ENCODE measurements at regions not wholly inside any gene's neighbourhood (a gene's known extent, or its start where the extent isn't known, plus 50 kb on each side); places are given as distances from the start of the nearest gene placed in this dataset.

DNA sequence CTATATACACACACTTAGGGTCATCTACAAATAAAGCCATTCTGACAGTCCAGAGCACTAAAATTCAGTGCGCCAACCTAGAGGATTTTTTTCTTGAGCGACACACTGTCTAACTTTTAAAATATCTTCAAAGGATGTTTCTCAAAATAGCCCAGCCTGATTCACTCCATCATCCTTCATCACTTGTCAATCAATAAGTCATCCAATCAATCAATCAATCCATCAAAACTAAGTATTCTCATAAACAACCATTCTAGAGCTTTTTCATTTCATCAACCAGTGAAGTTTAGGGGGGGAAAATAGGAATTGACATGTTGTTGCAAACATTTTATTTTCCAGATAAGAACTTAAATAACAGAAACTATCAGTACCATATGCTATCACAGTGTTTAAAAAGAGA is 183.2 kb downstream of the HDGFL1 start:
- WGBS: 92% methylated on average over 2 of the region's 2 CpGs
- intact Hi-C loops (cut with DNase I): no loop called here
- H3K27ac ChIP-seq (replicated peaks in 1 of 4): no peak overlapping the region

DNA sequence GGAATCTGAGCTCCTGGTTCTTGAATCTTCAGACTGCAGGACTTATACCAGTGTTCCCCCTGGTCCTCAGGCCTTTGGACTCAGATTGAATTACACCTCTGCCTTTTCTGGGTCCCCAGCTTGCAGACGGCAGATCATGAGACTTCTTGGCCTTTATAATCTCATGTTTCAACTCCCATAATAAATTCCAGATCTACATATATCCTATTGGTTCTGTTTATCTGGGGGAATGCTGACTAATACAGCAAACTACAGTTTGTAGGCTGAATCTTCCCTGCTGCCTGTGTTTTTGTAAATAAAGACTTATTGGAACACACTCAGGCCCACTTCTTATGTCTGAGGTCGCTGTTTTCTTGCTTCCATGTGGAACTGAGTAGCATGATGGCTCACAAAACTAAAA is 184.7 kb downstream of the HDGFL1 start:
- no peak for DNase-seq (ENCODE audit: extremely low spot score)
- Histone ChIP-seq H3K4me1 (no peaks in the 10 kb centered on the region), H3K27me3 (no peaks in the 10 kb centered on the region), H3K4me3 (no peak overlapping the region), H3K9me3 (no peaks in the 10 kb centered on the region), H3K27ac (replicated peaks in 1 of 4) (no peak overlapping the region), H3K36me3 (no peaks in the 10 kb centered on the region)
- WGBS: 40% methylated on average over 2 of the region's 2 CpGs
- intact Hi-C loops (cut with DNase I): no loop called here
- no peak for TF ChIP-seq POLR2A (IDR thresholded peaks at IDR 0.05; ENCODE audit: low read depth)
- TF ChIP-seq POLR2AphosphoS5 (IDR thresholded peaks at IDR 0.05): no peak
- TF ChIP-seq EP300 (IDR thresholded peaks at IDR 0.05): no peak
- TF ChIP-seq, protein P1, sequence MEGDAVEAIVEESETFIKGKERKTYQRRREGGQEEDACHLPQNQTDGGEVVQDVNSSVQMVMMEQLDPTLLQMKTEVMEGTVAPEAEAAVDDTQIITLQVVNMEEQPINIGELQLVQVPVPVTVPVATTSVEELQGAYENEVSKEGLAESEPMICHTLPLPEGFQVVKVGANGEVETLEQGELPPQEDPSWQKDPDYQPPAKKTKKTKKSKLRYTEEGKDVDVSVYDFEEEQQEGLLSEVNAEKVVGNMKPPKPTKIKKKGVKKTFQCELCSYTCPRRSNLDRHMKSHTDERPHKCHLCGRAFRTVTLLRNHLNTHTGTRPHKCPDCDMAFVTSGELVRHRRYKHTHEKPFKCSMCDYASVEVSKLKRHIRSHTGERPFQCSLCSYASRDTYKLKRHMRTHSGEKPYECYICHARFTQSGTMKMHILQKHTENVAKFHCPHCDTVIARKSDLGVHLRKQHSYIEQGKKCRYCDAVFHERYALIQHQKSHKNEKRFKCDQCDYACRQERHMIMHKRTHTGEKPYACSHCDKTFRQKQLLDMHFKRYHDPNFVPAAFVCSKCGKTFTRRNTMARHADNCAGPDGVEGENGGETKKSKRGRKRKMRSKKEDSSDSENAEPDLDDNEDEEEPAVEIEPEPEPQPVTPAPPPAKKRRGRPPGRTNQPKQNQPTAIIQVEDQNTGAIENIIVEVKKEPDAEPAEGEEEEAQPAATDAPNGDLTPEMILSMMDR (IDR thresholded peaks at IDR 0.05): no peak

More for the DNA sequence above, 183.2 kb downstream of the HDGFL1 start:
- no peak for DNase-seq (ENCODE audit: extremely low spot score)
- H3K9me3 ChIP-seq: no peaks in the 10 kb centered on the region
- TF ChIP-seq, protein P1 (IDR thresholded peaks at IDR 0.05): no peak
- no peak for TF ChIP-seq POLR2A (IDR thresholded peaks at IDR 0.05; ENCODE audit: low read depth)
- no peak for TF ChIP-seq EP300 (IDR thresholded peaks at IDR 0.05)
- TF ChIP-seq POLR2AphosphoS5 (IDR thresholded peaks at IDR 0.05): no peak
- H3K4me1 ChIP-seq: no peaks in the 10 kb centered on the region
- H3K36me3 ChIP-seq: no peaks in the 10 kb centered on the region
- no peak overlapping the region for H3K4me3 ChIP-seq
- H3K27me3 ChIP-seq: no peaks in the 10 kb centered on the region

DNA sequence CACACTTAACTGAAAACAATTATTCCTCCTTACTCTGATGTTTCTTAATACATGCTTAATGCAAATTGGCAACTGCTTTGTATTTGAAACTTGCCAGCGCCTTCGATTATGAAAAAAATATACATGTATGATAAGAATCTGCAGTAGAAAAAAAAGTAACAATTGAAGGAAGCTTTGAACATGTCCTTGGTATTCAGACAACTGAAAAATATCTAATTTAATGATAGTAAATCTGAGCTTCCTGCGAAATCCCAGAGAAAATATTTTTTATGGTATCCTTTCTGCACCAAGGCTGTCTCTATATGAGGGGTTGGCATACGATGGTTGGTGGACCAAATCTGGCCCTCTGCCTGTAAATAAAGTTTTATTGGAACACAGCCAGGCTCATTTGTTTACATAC is 186.2 kb downstream of the HDGFL1 start:
- Histone ChIP-seq H3K36me3 (no peaks in the 10 kb centered on the region), H3K9me3 (no peaks in the 10 kb centered on the region), H3K27me3 (no peaks in the 10 kb centered on the region), H3K4me3 (no peak overlapping the region), H3K4me1 (no peaks in the 10 kb centered on the region), H3K27ac (replicated peaks in 1 of 4) (no peak overlapping the region)
- no peak for DNase-seq (ENCODE audit: extremely low spot score)
- intact Hi-C loops (cut with DNase I): no loop called here
- 80% methylated on average over 4 of the region's 4 CpGs for WGBS
- TF ChIP-seq POLR2AphosphoS5 (IDR thresholded peaks at IDR 0.05) (no peak), EP300 (IDR thresholded peaks at IDR 0.05) (no peak)

DNA sequence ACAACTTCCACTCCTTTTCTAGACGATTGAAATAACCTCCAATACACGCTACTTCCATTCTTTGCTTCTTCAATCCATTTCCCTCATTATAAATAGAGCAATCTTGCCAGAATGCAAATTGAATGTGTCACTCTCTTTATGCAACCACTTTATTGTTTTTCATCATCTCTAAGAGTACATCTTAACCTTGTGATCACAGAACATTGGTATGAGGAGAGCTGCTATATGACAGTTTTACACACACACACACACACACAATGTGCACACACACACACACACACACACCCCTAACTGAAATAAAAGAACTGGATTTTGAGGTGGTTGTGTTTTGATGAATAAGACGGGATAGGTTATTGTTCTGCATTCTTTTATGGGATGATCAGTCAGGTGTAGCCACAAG is 187.0 kb downstream of the HDGFL1 start:
- 73% methylated on average over 3 of the region's 3 CpGs for WGBS
- TF ChIP-seq, protein P1 (IDR thresholded peaks at IDR 0.05): no peak
- TF ChIP-seq POLR2AphosphoS5 (IDR thresholded peaks at IDR 0.05) (no peak), POLR2A (IDR thresholded peaks at IDR 0.05; ENCODE audit: low read depth) (no peak), EP300 (IDR thresholded peaks at IDR 0.05) (no peak)
- intact Hi-C loops (cut with DNase I): no loop called here
- H3K27ac ChIP-seq (replicated peaks in 1 of 4): no peak overlapping the region
- H3K9me3 ChIP-seq: peaks cover 0 to 3% (median 0%) of the 10 kb centered on the region in 4 donors
- H3K4me3 ChIP-seq: no peak overlapping the region
- H3K4me1 ChIP-seq: no peaks in the 10 kb centered on the region
- H3K36me3 ChIP-seq: no peaks in the 10 kb centered on the region
- DNase-seq (ENCODE audit: extremely low spot score): no peak
- no peaks in the 10 kb centered on the region for H3K27me3 ChIP-seq

DNA sequence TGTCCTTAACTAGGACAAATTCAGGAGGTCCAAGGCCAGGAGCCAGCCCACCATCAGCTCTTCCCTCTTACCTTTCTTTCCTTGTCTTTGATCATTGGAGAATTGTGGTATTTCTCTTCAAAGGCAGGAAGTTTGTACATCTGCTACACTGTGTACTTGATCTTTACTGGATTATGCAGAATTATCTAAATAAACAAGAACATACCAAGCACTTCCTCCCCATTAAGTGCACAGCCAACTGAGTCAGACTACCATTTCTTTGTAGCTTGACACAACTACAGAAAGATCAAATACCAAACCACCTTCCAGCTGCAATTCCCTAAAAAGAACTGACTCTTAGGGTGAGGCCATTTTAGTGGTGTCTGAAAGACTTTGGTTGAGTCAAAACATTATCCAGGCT is 195.1 kb downstream of the HDGFL1 start:
- TF ChIP-seq POLR2A (IDR thresholded peaks at IDR 0.05; ENCODE audit: low read depth) (no peak), EP300 (IDR thresholded peaks at IDR 0.05) (no peak), POLR2AphosphoS5 (IDR thresholded peaks at IDR 0.05) (no peak)
- TF ChIP-seq, protein P1 (IDR thresholded peaks at IDR 0.05): no peak
- H3K36me3 ChIP-seq: no peaks in the 10 kb centered on the region
- H3K4me1 ChIP-seq: no peaks in the 10 kb centered on the region
- no peak overlapping the region for H3K4me3 ChIP-seq
- no peak for DNase-seq (ENCODE audit: extremely low spot score)
- no peak overlapping the region for H3K27ac ChIP-seq (replicated peaks in 1 of 4)
- peaks cover 0 to 7% (median 0%) of the 10 kb centered on the region in 4 donors for H3K9me3 ChIP-seq
- intact Hi-C loops (cut with DNase I): no loop called here
- H3K27me3 ChIP-seq: no peaks in the 10 kb centered on the region

All from esophagus muscularis mucosa (tissue), 4 donors.